GM18502 (cell line): ENCODE measurements at regions not wholly inside any gene's neighbourhood (a gene's known extent, or its start where the extent isn't known, plus 50 kb on each side); places are given as distances from the start of the nearest gene placed in this dataset.
A peak's percentile ranks its signal among the peaks of the same experiment; 100 is the strongest.
"Not testable (repeated sequence)": the region's sequence is repeated elsewhere in the genome, so short reads cannot be mapped to it uniquely, and the experiment has no call there.

Source experiments
- ATAC-seq: cut with Tn5 transposase; IDR thresholded peaks from one replicate; pipeline ENCODE4 v1.9.1; 2021; ENCODE audit warnings: mild to moderate bottlenecking; ENCODE audit not compliant: unreplicated experiment, poor library complexity

- no peak for ATAC-seq
Measured at GRCh38 chr3:26106228-26106627, 316.3 kb downstream of the OXSM start.

GRCh38 chr3:26108846-26109489, 319.1 kb downstream of the OXSM start:
- ATAC-seq = no peak

- ATAC-seq = no peak
Measured at GRCh38 chr3:26114851-26115250, 325.0 kb downstream of the OXSM start.

GRCh38 chr3:26118165-26118564, 328.3 kb downstream of the OXSM start:
- peak; percentile 75 for ATAC-seq

- no peak for ATAC-seq
Measured at GRCh38 chr3:26132942-26133341, 343.1 kb downstream of the OXSM start.

- ATAC-seq = no peak
Measured at GRCh38 chr3:26141296-26141695, 351.4 kb downstream of the OXSM start.

- ATAC-seq = no peak
Measured at GRCh38 chr3:26145769-26146168, 355.9 kb downstream of the OXSM start.

- not testable (repeated sequence) for ATAC-seq
Measured at GRCh38 chr3:26157428-26157827, 367.5 kb downstream of the OXSM start.

GRCh38 chr3:26171006-26171405, 381.1 kb downstream of the OXSM start:
- ATAC-seq = no peak

GRCh38 chr3:26191556-26191955, 401.7 kb downstream of the OXSM start:
- no peak for ATAC-seq

GRCh38 chr3:26193558-26193957, 403.7 kb downstream of the OXSM start:
- no peak for ATAC-seq

- no peak for ATAC-seq
Measured at GRCh38 chr3:26196781-26197180, 406.9 kb downstream of the OXSM start.

- no peak for ATAC-seq
Measured at GRCh38 chr3:26198609-26199008, 408.7 kb downstream of the OXSM start.

- ATAC-seq = no peak
Measured at GRCh38 chr3:26202169-26202568, 412.3 kb downstream of the OXSM start.

- no peak for ATAC-seq
Measured at GRCh38 chr3:26205475-26205874, 415.6 kb downstream of the OXSM start.

- no peak for ATAC-seq
Measured at GRCh38 chr3:26208201-26208600, 414.4 kb upstream of the LRRC3B start.

- ATAC-seq = no peak
Measured at GRCh38 chr3:26229801-26230200, 392.8 kb upstream of the LRRC3B start.

GRCh38 chr3:26233374-26233773, 389.2 kb upstream of the LRRC3B start:
- no peak for ATAC-seq

- ATAC-seq = no peak
Measured at GRCh38 chr3:26236531-26236930, 386.0 kb upstream of the LRRC3B start.

- ATAC-seq = no peak
Measured at GRCh38 chr3:26237036-26237682, 385.4 kb upstream of the LRRC3B start.

GRCh38 chr3:26244586-26244985, 378.0 kb upstream of the LRRC3B start:
- ATAC-seq = not testable (repeated sequence)

- no peak for ATAC-seq
Measured at GRCh38 chr3:26245236-26245635, 377.3 kb upstream of the LRRC3B start.
